Caco-2 (cell line): ENCODE measurements at regions not wholly inside any gene's neighbourhood (a gene's known extent, or its start where the extent isn't known, plus 50 kb on each side); places are given as distances from the start of the nearest gene placed in this dataset.

ENCODE experiments used
- BruUV-seq: library from RNA; stranded (reverse); fragments of 400-500 nt; replicated peaks from 2 replicates; lab custom pipeline; 2021; lab: Mats Ljungman, UMichigan
- CTCF ChIA-PET: fragments of 300-600 bp; sonication (Branson Sonifier 250); formaldehyde crosslinking; loops from one replicate; lab custom pipeline; 2022; ENCODE audit warnings: antibody characterized with exemption; lab: Charles Lee
- POLR2A ChIA-PET: fragments of 300-600 bp; sonication (Branson Sonifier 250); formaldehyde crosslinking; loops from one replicate; lab custom pipeline; 2022; ENCODE audit warnings: antibody characterized with exemption; lab: Charles Lee
- DNase-seq, 2 experiments: peaks; one replicate each; pipeline versions ENCODE4 v3.0.0 to v3.0.0-alpha.2; 2020 to 2022
- H3K27me3 ChIP-seq: replicated peaks from 2 replicates; pipeline ENCODE4 v1.6.0; 2011; ENCODE audit warnings: low read length; ENCODE audit not compliant: control insufficient read depth, insufficient read depth
- H3K36me3 ChIP-seq: 2 replicates; pipeline ENCODE4 v1.5.1; 2011; ENCODE audit warnings: low read length; ENCODE audit not compliant: control insufficient read depth, insufficient read depth
- H3K4me1 ChIP-seq: fragments of 250-450 bp; sonication (Bioruptor Pico); 2 replicates; pipeline ENCODE4 v1.5.1; 2020; ENCODE audit warnings: mild to moderate bottlenecking
- H3K4me3 ChIP-seq: 2 replicates; pipeline ENCODE4 v1.5.1; 2011; ENCODE audit warnings: low read depth, mild to moderate bottlenecking, control low read depth, low read length
- H3K9me3 ChIP-seq: fragments of 250-450 bp; sonication (Bioruptor Pico); 2 replicates; pipeline ENCODE4 v1.5.1; 2020; ENCODE audit warnings: mild to moderate bottlenecking, moderate library complexity
- H3K27ac Mint-ChIP-seq: one replicate; pipeline ENCODE4 v1.8.0; 2022; ENCODE audit warnings: mixed read lengths; ENCODE audit not compliant: unreplicated experiment
- H3K27me3 Mint-ChIP-seq: one replicate; pipeline ENCODE4 v1.8.0; 2022; ENCODE audit warnings: mixed read lengths; ENCODE audit not compliant: insufficient read depth, unreplicated experiment
- H3K36me3 Mint-ChIP-seq: one replicate; pipeline ENCODE4 v1.8.0; 2022; ENCODE audit warnings: mild to moderate bottlenecking, mixed read lengths; ENCODE audit not compliant: insufficient read depth, unreplicated experiment
- H3K4me1 Mint-ChIP-seq: one replicate; pipeline ENCODE4 v1.8.0; 2022; ENCODE audit warnings: low read depth, mixed read lengths; ENCODE audit not compliant: unreplicated experiment
- H3K4me3 Mint-ChIP-seq: one replicate; pipeline ENCODE4 v1.8.0; 2022; ENCODE audit warnings: mild to moderate bottlenecking, moderate library complexity, mixed read lengths; ENCODE audit not compliant: unreplicated experiment
- H3K9me3 Mint-ChIP-seq: one replicate; pipeline ENCODE4 v1.8.0; 2022; ENCODE audit warnings: mixed read lengths; ENCODE audit not compliant: unreplicated experiment
- intact Hi-C: fragments of 100-400 bp; cut with micrococcal nuclease; formaldehyde crosslinking; loops from one replicate; pipeline ENCODE4 v1.10.0; 2022; ENCODE audit not compliant: unreplicated experiment
- TF ChIP-seq, protein P1 (sequence below), 2 experiments: fragments of 200-600 bp in 1 of 2; IDR thresholded peaks; 1 replicate in 1 of 2; 2 replicates in 1 of 2; pipeline versions ENCODE4 v1.5.1 to v1.8.0; 2011 to 2022; ENCODE audit warnings: antibody characterized with exemption in 1 of 2, control low read depth in 1 of 2, inconsistent platforms in 1 of 2, low read depth in 1 of 2, low read length in 1 of 2, mild to moderate bottlenecking in 1 of 2, moderate library complexity in 1 of 2; ENCODE audit not compliant: insufficient read depth in 1 of 2, severe bottlenecking in 1 of 2, unreplicated experiment in 1 of 2

DNA sequence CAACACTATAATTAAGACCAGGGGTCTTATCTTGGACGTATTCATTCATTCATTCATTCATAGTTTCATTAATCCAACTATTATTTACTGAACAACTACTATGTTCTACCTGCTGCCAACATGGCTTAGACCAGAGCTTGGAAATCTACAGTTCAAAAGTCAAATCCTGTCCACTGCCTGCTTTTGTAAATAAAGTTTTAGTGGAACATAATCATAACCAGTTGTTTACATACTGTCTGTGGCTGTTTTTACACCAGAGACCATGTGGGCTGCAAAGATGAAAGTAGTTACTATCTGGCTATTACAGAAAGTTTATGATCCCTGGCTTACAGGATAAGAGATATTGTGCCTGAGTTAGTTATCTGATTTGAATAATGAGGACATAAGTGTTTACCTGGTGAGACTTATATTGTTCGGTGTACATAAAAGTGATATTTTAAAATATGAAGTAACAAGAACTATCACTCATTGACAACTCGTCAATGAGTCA is 567.7 kb downstream of the TFAP2B start:
- BruUV-seq, result no TSS peak
- Mint-ChIP-seq H3K9me3 (no peaks in the 10 kb centered on the region), H3K36me3 (no peaks in the 10 kb centered on the region), H3K27me3 (peaks cover 8% of the 10 kb centered on the region), H3K27ac (no peak overlapping the region), H3K4me3 (no peak overlapping the region), H3K4me1 (no peaks in the 10 kb centered on the region)
- ChIA-PET CTCF (interaction anchor here (0.6 kb wide), 1 partner anchor 683 kb away, joined by 3 read pairs; no protein-coding TSS in a partner anchor), POLR2A (no interaction called here)
- Histone ChIP-seq H3K4me3 (no peak overlapping the region), H3K9me3 (no peaks in the 10 kb centered on the region), H3K4me1 (no peaks in the 10 kb centered on the region), H3K27me3 (no peaks in the 10 kb centered on the region), H3K36me3 (no peaks in the 10 kb centered on the region)
- no peak for DNase-seq
- TF ChIP-seq, protein P1, sequence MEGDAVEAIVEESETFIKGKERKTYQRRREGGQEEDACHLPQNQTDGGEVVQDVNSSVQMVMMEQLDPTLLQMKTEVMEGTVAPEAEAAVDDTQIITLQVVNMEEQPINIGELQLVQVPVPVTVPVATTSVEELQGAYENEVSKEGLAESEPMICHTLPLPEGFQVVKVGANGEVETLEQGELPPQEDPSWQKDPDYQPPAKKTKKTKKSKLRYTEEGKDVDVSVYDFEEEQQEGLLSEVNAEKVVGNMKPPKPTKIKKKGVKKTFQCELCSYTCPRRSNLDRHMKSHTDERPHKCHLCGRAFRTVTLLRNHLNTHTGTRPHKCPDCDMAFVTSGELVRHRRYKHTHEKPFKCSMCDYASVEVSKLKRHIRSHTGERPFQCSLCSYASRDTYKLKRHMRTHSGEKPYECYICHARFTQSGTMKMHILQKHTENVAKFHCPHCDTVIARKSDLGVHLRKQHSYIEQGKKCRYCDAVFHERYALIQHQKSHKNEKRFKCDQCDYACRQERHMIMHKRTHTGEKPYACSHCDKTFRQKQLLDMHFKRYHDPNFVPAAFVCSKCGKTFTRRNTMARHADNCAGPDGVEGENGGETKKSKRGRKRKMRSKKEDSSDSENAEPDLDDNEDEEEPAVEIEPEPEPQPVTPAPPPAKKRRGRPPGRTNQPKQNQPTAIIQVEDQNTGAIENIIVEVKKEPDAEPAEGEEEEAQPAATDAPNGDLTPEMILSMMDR (IDR thresholded peaks at IDR 0.05; ENCODE audit: insufficient read depth in 1 of 2, low read depth in 1 of 2, low read length in 1 of 2, severe bottlenecking in 1 of 2, unreplicated experiment in 1 of 2), result no peak
- intact Hi-C loops, result no loop called here

DNA sequence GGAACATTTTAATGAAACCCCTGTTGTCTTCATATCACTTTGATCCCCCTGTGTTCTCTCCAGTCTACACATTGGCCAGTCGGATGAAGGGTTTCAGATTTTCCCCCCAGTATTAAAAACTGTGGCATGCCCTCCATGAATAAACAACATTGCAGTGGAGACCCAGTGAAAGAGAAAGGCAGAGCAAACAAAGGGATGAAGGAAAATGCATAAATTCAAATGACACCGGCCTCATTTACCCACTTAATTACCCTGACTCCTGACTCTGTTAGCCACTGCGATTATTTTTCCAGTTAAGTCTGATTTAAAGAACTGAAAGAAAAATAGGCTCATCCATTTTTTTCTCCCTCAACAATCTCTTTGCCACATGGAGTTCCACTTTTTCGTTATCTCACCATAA is 569.2 kb downstream of the TFAP2B start:
- BruUV-seq, result no TSS peak
- no peaks in the 10 kb centered on the region for H3K4me1 Mint-ChIP-seq
- no peak overlapping the region for H3K4me3 Mint-ChIP-seq
- ChIA-PET POLR2A (no interaction called here), CTCF (no interaction called here)
- Histone ChIP-seq H3K9me3 (no peaks in the 10 kb centered on the region), H3K36me3 (no peaks in the 10 kb centered on the region), H3K27me3 (no peaks in the 10 kb centered on the region), H3K4me3 (no peak overlapping the region), H3K4me1 (no peaks in the 10 kb centered on the region)
- no peaks in the 10 kb centered on the region for H3K9me3 Mint-ChIP-seq
- no peaks in the 10 kb centered on the region for H3K36me3 Mint-ChIP-seq
- TF ChIP-seq, protein P1 (IDR thresholded peaks at IDR 0.05; ENCODE audit: insufficient read depth in 1 of 2, low read depth in 1 of 2, low read length in 1 of 2, severe bottlenecking in 1 of 2, unreplicated experiment in 1 of 2), result no peak
- peaks cover 8% of the 10 kb centered on the region for H3K27me3 Mint-ChIP-seq
- intact Hi-C loops, result no loop called here
- DNase-seq, result no peak
- H3K27ac Mint-ChIP-seq, result no peak overlapping the region

DNA sequence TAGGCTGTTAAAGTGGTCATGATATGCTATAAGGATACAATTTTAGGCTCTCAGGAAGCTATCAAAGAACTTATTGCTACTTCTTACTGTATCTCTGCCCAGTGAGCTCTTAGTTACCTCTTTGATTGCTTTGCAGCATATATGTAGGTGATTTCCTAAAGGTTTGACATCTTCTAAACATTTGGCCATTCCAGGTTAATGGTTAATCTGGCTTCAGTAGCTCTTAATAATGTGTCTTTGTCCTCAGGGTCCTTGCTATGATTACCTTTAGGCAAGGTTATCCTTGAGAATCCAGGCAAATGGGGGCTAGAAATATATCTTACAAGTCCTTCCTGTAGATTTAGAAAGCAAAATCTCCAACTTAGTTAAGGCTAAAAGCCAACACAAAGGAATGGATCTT is 575.4 kb downstream of the TFAP2B start:
- CTCF ChIA-PET, result no interaction called here
- Histone ChIP-seq H3K4me3 (no peak overlapping the region), H3K9me3 (no peaks in the 10 kb centered on the region), H3K36me3 (no peaks in the 10 kb centered on the region), H3K4me1 (no peaks in the 10 kb centered on the region), H3K27me3 (no peaks in the 10 kb centered on the region)
- Mint-ChIP-seq H3K4me1 (no peaks in the 10 kb centered on the region), H3K9me3 (no peaks in the 10 kb centered on the region), H3K4me3 (no peak overlapping the region), H3K27ac (no peak overlapping the region), H3K27me3 (peaks cover 5% of the 10 kb centered on the region), H3K36me3 (no peaks in the 10 kb centered on the region)
- TF ChIP-seq, protein P1 (IDR thresholded peaks at IDR 0.05; ENCODE audit: insufficient read depth in 1 of 2, low read depth in 1 of 2, low read length in 1 of 2, severe bottlenecking in 1 of 2, unreplicated experiment in 1 of 2), result no peak
- intact Hi-C loops, result no loop called here
- BruUV-seq, result no TSS peak
- DNase-seq, result no peak
- POLR2A ChIA-PET, result no interaction called here
